HEK293T (cell line): ENCODE measurements at regions not wholly inside any gene's neighbourhood (a gene's known extent, or its start where the extent isn't known, plus 50 kb on each side); places are given as distances from the start of the nearest gene placed in this dataset.

Experiments used
- ELF4 ChIP-seq: fragments of 450-650 bp; IDR thresholded peaks from 2 replicates; pipeline ENCODE4 v1.6.1; 2017; ENCODE audit warnings: antibody characterized with exemption
- FOXA1 ChIP-seq: fragments of 450-650 bp; IDR thresholded peaks from 2 replicates; pipeline ENCODE4 v1.6.1; 2016; ENCODE audit warnings: mild to moderate bottlenecking
- FOXK2 ChIP-seq: fragments of 450-650 bp; IDR thresholded peaks from 2 replicates; pipeline ENCODE4 v1.6.1; 2016; ENCODE audit warnings: mild to moderate bottlenecking
- FOXM1 ChIP-seq: fragments of 450-650 bp; IDR thresholded peaks from 2 replicates; pipeline ENCODE4 v1.6.1; 2017; ENCODE audit warnings: mild to moderate bottlenecking, borderline replicate concordance
- NFRKB ChIP-seq: fragments of 450-650 bp; IDR thresholded peaks from 2 replicates; pipeline ENCODE4 v1.6.1; 2016; ENCODE audit warnings: mild to moderate bottlenecking, moderate library complexity
- SP1 ChIP-seq: fragments of 450-650 bp; IDR thresholded peaks from 2 replicates; pipeline ENCODE4 v1.6.1; 2017
- ZNF384 ChIP-seq: fragments of 450-650 bp; IDR thresholded peaks from 2 replicates; pipeline ENCODE4 v1.6.1; 2016
- TF ChIP-seq, protein P1 (sequence below): fragments of 450-650 bp; IDR thresholded peaks from 2 replicates; pipeline ENCODE4 v1.6.1; 2016

DNA sequence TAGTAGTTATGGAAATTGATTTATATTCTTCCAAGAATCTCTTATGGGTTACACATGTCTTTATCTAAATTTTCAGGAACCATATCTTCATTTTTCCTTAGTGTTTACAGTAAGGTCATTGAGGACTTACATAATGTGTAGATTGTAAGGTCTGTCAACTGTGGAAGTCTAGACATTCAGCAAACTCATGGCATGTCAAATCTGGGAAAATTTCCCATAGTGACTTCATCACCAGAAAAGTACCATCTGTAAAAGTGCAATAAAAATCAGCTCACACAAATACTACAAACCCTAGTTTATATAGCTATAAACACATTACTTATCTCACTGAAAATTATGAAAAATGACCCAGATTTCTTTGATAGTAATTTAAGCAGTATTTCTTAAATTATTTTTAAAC, 419.4 kb downstream of the MTRR start:
- TF ChIP-seq ZNF384 (no peak), SP1 (no peak), NFRKB (no peak), ELF4 (no peak), FOXA1 (no peak), FOXK2 (no peak), FOXM1 (no peak)
- TF ChIP-seq, protein P1, sequence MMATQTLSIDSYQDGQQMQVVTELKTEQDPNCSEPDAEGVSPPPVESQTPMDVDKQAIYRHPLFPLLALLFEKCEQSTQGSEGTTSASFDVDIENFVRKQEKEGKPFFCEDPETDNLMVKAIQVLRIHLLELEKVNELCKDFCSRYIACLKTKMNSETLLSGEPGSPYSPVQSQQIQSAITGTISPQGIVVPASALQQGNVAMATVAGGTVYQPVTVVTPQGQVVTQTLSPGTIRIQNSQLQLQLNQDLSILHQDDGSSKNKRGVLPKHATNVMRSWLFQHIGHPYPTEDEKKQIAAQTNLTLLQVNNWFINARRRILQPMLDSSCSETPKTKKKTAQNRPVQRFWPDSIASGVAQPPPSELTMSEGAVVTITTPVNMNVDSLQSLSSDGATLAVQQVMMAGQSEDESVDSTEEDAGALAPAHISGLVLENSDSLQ, result no peak
